Activated T-cell treated with anti-CD3 and anti-CD28 coated beads, Interleukin-2, amount 50 U/mL, for 48 hours (primary cell): ENCODE measurements at regions not wholly inside any gene's neighbourhood (a gene's known extent, or its start where the extent isn't known, plus 50 kb on each side); places are given as distances from the start of the nearest gene placed in this dataset.

Source experiments
- DNase-seq, 2 experiments: peaks; one replicate each; pipeline ENCODE4 v3.0.0-alpha.2; 2020

DNA sequence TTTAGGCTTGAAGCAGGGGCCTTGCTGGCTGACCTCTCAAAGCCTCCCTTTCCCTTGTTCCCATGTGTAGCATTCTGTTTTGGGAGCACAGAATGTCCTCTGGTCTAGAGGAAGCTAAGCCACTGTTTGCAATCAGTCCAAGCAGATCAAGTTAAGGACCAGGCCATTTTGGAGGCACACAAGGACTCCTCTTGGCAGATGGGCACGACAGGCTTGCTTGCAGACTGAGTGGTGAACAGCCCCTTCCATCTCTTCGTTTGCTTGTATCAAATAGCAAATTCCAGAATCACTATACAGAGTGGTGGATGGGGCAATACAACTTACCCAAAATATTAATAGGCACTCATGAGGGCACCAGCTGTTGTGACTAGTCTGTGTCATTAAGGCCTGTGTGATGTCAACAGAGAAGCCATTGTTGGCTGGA is 215.5 kb upstream of the SERP2 start:
- no peak for DNase-seq

- DNase-seq = no peak
Observed at GRCh38 chr13:44158881-44159632, 214.6 kb upstream of the SERP2 start.

GRCh38 chr13:44159633-44160279 is 213.9 kb upstream of the SERP2 start:
- DNase-seq = no peak

GRCh38 chr13:44160591-44161191 is 212.9 kb upstream of the SERP2 start:
- no peak for DNase-seq

- no peak for DNase-seq
Observed at GRCh38 chr13:44163108-44163507, 210.5 kb upstream of the SERP2 start.

- DNase-seq = no peak
Observed at GRCh38 chr13:44165221-44165888, 208.3 kb upstream of the SERP2 start.

- no peak for DNase-seq
Observed at GRCh38 chr13:44165889-44166496, 207.6 kb upstream of the SERP2 start.

DNA sequence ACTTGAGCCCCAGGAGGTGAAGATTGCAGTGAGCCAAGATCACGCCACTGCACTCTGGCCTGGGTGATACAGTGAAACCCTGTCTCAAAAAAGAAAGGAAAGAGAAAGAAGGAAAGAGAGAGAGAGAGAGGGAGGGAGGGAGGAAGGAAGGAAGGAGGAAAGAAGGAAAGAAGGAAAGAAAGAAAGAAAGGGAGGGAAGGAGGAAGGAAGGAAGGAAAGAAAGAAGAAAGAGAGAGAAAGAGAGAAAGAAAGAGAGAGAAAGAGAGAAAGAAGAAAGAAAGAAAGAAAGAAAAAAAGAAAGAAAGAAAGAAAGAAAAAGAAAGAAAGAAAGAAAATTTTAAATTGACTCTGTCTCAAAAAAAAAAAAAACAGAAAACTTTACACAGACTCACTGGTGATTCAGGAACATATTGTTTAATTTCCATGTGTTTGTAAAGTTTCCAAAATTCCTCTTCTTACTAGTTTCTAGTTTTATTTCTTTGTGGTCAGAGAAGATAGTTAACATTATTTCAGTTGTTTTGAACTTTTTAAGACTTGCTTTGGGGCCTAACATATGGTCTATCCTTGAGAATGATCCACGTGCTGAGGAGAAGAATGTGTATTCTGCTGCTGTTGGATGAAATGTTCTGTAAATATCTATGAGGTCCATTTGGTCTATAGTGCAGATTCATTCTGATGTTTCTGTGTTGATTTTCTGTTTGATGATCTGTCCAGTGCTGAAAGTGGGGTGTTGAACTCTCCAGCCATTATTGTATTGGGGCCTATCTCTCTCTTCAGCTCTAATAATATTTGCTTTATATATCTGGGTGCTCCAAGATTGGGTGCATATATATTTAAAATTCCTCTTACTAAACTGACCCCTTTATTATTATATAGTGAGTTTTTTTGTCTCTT is 204.4 kb upstream of the SERP2 start:
- no peak for DNase-seq

DNA sequence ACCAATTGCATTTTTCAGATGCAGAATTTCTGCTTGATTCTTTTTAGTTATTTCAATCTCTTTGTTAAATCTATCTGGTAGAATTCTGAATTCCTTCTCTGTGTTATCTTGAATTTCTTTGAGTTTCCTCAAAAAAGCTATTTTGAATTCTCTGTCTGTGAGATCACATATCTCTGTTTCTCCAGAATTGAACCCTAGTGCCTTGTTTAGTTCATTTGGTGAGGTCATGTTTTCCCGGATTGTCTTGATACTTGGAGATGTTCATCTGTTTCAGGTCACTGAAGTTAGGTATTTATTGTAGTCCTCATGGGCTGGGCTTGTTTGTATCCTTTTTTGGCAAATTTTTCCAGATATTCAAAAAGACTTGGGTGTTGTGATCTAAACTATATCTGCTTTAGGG is 202.9 kb upstream of the SERP2 start:
- no peak for DNase-seq

GRCh38 chr13:44171156-44171555 is 202.5 kb upstream of the SERP2 start:
- DNase-seq = no peak

DNA sequence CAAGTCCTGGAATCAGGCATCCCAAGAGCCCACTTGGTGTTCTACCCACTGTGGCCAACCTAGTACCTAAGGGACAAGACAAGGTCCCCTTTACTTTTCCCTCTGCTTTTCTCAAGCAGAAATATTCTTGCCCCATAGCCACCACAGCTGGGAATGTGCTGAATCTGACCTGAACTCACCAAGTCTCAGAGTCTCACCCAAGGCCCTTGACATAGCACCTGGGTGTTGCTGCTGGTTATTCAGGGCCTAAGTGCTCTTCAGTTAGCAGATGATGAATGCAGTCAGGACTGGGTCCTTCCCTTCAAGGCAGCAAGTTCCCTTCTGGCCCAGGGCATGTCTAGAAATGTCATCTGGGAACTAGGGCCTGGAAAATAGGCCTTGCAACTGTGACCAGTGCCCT is 201.8 kb upstream of the SERP2 start:
- DNase-seq = no peak

- no peak for DNase-seq
Observed at GRCh38 chr13:44172281-44172810, 201.3 kb upstream of the SERP2 start.

- no peak for DNase-seq
Observed at GRCh38 chr13:44174769-44175425, 198.7 kb upstream of the SERP2 start.

DNA sequence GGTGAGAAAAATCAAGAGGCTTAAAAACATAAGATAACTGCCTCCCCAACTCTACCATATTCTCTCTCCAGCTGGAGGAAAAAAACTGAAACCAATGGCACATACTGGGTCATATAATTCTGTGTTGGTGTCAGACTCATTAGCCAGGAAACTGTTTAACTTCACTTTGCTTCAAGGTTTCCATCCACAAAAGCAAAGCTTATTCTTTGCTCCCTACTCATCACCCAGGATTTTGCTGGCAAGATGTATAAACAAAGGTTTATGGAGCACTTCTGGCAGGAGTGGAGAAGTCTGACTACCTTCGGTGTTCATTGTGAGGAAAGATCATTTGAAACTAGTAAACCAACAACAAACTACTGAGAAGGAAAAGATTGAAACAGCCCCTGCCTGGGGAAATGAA is 197.5 kb upstream of the SERP2 start:
- DNase-seq = no peak

DNA sequence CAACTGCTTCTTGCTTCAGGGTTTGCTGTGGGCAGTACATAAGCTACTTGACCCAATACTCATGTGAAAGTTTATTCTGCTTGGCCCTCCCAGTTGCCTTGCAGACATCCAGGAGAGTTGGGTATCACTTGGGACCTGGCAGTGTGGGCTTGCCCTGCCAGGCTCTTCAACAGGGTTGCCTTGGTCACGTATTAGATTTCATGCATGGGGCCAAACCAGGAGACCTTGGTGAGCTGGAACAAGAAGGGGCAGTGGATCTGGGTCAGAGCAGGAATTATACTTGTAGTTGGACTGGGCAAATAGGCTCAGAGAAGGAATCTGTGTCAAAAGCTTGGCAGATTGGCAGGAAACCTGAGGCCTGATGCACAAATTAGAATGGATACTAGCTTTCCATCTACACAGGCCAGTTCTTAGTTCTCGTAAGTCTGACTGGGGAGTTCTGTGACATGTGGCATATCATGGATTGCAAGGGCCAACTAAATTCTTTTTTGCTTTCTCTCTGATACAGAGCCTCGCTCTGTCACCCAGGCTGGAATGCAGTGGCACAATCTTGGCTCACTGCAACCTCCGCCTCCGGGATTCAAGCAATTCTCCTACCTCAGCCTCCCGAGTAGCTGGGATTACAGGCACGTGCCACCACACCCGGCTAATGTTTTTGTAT is 192.6 kb upstream of the SERP2 start:
- no peak for DNase-seq

DNA sequence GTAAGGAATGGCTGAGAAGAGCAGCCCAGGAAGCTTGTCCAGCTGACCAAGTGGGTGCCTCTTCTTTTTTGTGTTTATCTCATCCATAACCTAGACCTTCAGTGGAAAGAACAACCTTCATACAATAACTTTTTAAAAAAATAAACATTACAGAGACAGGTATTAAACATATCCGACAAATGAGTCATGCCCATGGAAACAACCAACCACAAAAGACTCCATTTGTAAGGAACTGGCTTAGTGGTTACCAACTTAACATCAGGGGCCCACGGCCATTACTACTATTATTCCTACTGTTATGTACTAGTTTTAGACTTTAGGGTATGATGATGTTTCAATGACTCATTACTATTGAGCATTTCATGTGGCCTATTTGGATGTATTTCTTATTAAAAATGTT is 191.7 kb upstream of the SERP2 start:
- no peak for DNase-seq

- DNase-seq = no peak
Observed at GRCh38 chr13:44184740-44185139, 188.9 kb upstream of the SERP2 start.

DNA sequence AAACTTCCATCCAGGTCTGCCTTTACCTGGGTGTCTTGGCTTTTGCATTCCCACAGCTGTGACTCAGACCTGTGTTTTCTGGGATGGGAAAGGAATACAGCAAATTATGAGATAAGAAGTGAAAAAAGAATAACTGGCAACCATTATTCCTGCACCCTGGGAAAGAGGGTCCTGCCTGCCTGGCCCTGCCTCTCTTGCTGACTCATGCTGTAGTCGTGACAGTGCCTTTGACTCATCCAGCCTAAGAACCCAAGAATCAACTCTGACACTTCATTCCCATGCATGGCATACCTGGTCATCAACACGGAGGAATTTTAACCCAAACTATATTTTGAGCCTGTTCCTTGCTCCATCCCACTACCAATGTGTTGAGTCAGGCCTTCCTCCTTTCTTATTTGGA is 185.4 kb upstream of the SERP2 start:
- DNase-seq = no peak

- DNase-seq = no peak
Observed at GRCh38 chr13:44189085-44189484, 184.5 kb upstream of the SERP2 start.

DNA sequence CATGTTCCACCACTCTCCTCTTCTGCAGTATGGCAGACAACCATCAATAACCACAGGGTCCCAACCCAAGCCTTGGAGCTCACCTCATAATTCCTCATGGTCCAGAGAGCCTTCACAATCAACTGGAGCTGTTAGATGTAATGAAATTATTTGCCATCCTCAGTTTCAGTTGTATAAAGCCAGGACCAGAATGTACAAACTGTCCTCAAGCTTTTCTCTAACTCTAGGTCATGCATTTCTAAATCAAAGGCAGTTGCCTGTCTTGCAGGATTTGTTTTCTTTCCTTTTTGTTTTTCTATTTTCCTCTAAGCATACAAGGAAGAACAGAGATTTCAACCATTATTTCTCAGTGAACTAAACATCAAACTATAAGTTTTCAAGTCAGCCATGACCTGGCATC is 182.5 kb upstream of the SERP2 start:
- no peak for DNase-seq
